Effector memory CD4-positive, alpha-beta T cell (primary cell): ENCODE measurements at regions not wholly inside any gene's neighbourhood (a gene's known extent, or its start where the extent isn't known, plus 50 kb on each side); places are given as distances from the start of the nearest gene placed in this dataset.

Experiments
- DNase-seq, 3 donors: peaks; one replicate each; pipeline ENCODE4 v3.0.0-alpha.2; 2020
- H3K27ac ChIP-seq: 2 replicates; pipeline ENCODE4 v1.7.0; 2013; ENCODE audit warnings: mild to moderate bottlenecking, low read length, moderate library complexity; ENCODE audit not compliant: insufficient read depth, poor library complexity, severe bottlenecking
- H3K27me3 ChIP-seq: replicated peaks from 2 replicates; pipeline ENCODE4 v1.7.0; 2013; ENCODE audit warnings: mild to moderate bottlenecking, low read length; ENCODE audit not compliant: insufficient read depth, control insufficient read depth, poor library complexity, severe bottlenecking
- H3K36me3 ChIP-seq: 2 replicates; pipeline ENCODE4 v1.7.0; 2013; ENCODE audit warnings: mild to moderate bottlenecking, low read length, moderate library complexity; ENCODE audit not compliant: control insufficient read depth, insufficient read depth
- H3K4me1 ChIP-seq: 2 replicates; pipeline ENCODE4 v1.7.0; 2013; ENCODE audit warnings: low read length, mild to moderate bottlenecking; ENCODE audit not compliant: control insufficient read depth, insufficient read depth, poor library complexity, severe bottlenecking
- H3K4me3 ChIP-seq: 2 replicates; pipeline ENCODE4 v1.7.0; 2013; ENCODE audit warnings: low read length, low read depth, mild to moderate bottlenecking; ENCODE audit not compliant: insufficient read depth, poor library complexity, severe bottlenecking
- H3K9me3 ChIP-seq: 2 replicates; pipeline ENCODE4 v1.7.0; 2013; ENCODE audit warnings: mild to moderate bottlenecking, low read length, moderate library complexity; ENCODE audit not compliant: control insufficient read depth

- no peaks in the 10 kb centered on the region for H3K27me3 ChIP-seq
- no peaks in the 10 kb centered on the region for H3K36me3 ChIP-seq
- H3K4me3 ChIP-seq, result no peak overlapping the region
- DNase-seq, result no peak
- H3K9me3 ChIP-seq, result no peaks in the 10 kb centered on the region
- no peaks in the 10 kb centered on the region for H3K4me1 ChIP-seq
- no peak overlapping the region for H3K27ac ChIP-seq
Observed at GRCh38 chr7:15972862-15973275, 286.4 kb upstream of the MEOX2 start.

GRCh38 chr7:15967551-15967950, 281.1 kb upstream of the MEOX2 start:
- Histone ChIP-seq H3K4me1 (no peaks in the 10 kb centered on the region), H3K27ac (no peak overlapping the region)

GRCh38 chr7:15967121-15967520, 280.6 kb upstream of the MEOX2 start:
- no peak for DNase-seq
- H3K9me3 ChIP-seq, result no peaks in the 10 kb centered on the region
- H3K4me3 ChIP-seq, result no peak overlapping the region
- no peaks in the 10 kb centered on the region for H3K4me1 ChIP-seq
- H3K27me3 ChIP-seq, result no peaks in the 10 kb centered on the region
- H3K27ac ChIP-seq, result no peak overlapping the region
- no peaks in the 10 kb centered on the region for H3K36me3 ChIP-seq

More at GRCh38 chr7:15967551-15967950, 281.1 kb upstream of the MEOX2 start:
- Histone ChIP-seq H3K4me3 (no peak overlapping the region), H3K9me3 (no peaks in the 10 kb centered on the region), H3K27me3 (no peaks in the 10 kb centered on the region), H3K36me3 (no peaks in the 10 kb centered on the region)
- no peak for DNase-seq

- H3K9me3 ChIP-seq, result no peaks in the 10 kb centered on the region
- no peaks in the 10 kb centered on the region for H3K27me3 ChIP-seq
- no peaks in the 10 kb centered on the region for H3K4me1 ChIP-seq
- DNase-seq, result no peak
- no peak overlapping the region for H3K4me3 ChIP-seq
- no peak overlapping the region for H3K27ac ChIP-seq
- no peaks in the 10 kb centered on the region for H3K36me3 ChIP-seq
Observed at GRCh38 chr7:15963206-15963605, 276.7 kb upstream of the MEOX2 start.

GRCh38 chr7:15954671-15955354, 268.3 kb upstream of the MEOX2 start:
- no peak for DNase-seq
- H3K4me3 ChIP-seq, result no peak overlapping the region

GRCh38 chr7:15950299-15950698, 263.8 kb upstream of the MEOX2 start:
- H3K27me3 ChIP-seq, result no peaks in the 10 kb centered on the region
- H3K9me3 ChIP-seq, result no peaks in the 10 kb centered on the region
- DNase-seq, result no peak
- H3K4me3 ChIP-seq, result no peak overlapping the region
- H3K36me3 ChIP-seq, result no peaks in the 10 kb centered on the region
- H3K4me1 ChIP-seq, result no peaks in the 10 kb centered on the region
- no peak overlapping the region for H3K27ac ChIP-seq

More at GRCh38 chr7:15954671-15955354, 268.3 kb upstream of the MEOX2 start:
- Histone ChIP-seq H3K9me3 (no peaks in the 10 kb centered on the region), H3K36me3 (no peaks in the 10 kb centered on the region), H3K27ac (no peak overlapping the region), H3K27me3 (no peaks in the 10 kb centered on the region), H3K4me1 (no peaks in the 10 kb centered on the region)

- no peaks in the 10 kb centered on the region for H3K36me3 ChIP-seq
- H3K4me1 ChIP-seq, result no peaks in the 10 kb centered on the region
- no peaks in the 10 kb centered on the region for H3K27me3 ChIP-seq
- no peak overlapping the region for H3K4me3 ChIP-seq
- no peaks in the 10 kb centered on the region for H3K9me3 ChIP-seq
- DNase-seq, result no peak
- H3K27ac ChIP-seq, result no peak overlapping the region
Observed at GRCh38 chr7:15947754-15948153, 261.3 kb upstream of the MEOX2 start.

GRCh38 chr7:15938115-15938514, 251.6 kb upstream of the MEOX2 start:
- no peaks in the 10 kb centered on the region for H3K36me3 ChIP-seq
- no peak overlapping the region for H3K4me3 ChIP-seq
- H3K27ac ChIP-seq, result no peak overlapping the region
- no peak for DNase-seq
- H3K9me3 ChIP-seq, result no peaks in the 10 kb centered on the region
- no peaks in the 10 kb centered on the region for H3K27me3 ChIP-seq
- no peaks in the 10 kb centered on the region for H3K4me1 ChIP-seq

- Histone ChIP-seq H3K9me3 (no peaks in the 10 kb centered on the region), H3K4me1 (no peaks in the 10 kb centered on the region), H3K27me3 (no peaks in the 10 kb centered on the region), H3K36me3 (no peaks in the 10 kb centered on the region), H3K4me3 (no peak overlapping the region), H3K27ac (no peak overlapping the region)
- DNase-seq, result no peak
Observed at GRCh38 chr7:15937571-15937970, 251.1 kb upstream of the MEOX2 start.

GRCh38 chr7:15936991-15937390, 250.5 kb upstream of the MEOX2 start:
- H3K27ac ChIP-seq, result no peak overlapping the region
- no peak for DNase-seq
- no peak overlapping the region for H3K4me3 ChIP-seq
- H3K9me3 ChIP-seq, result no peaks in the 10 kb centered on the region
- H3K4me1 ChIP-seq, result no peaks in the 10 kb centered on the region
- H3K27me3 ChIP-seq, result no peaks in the 10 kb centered on the region
- H3K36me3 ChIP-seq, result no peaks in the 10 kb centered on the region
